Testis (tissue), 2 donors: ENCODE measurements at regions not wholly inside any gene's neighbourhood (a gene's known extent, or its start where the extent isn't known, plus 50 kb on each side); places are given as distances from the start of the nearest gene placed in this dataset.

Experiments used
- POLR2A ChIP-seq: fragments of 450-650 bp; IDR thresholded peaks from one replicate; pipeline ENCODE4 v1.6.1; 2017; ENCODE audit warnings: antibody characterized with exemption, mild to moderate bottlenecking, moderate library complexity
- TF ChIP-seq, protein P1 (sequence below), 3 experiments: fragments of 450-650 bp in 2 of 3; fragments of 200-600 bp in 1 of 3; sonication (generic) in 1 of 3; IDR thresholded peaks; one replicate each; pipeline ENCODE4 v1.5.1; 2016 to 2019; ENCODE audit warnings: antibody characterized with exemption in 3 of 3, mild to moderate bottlenecking in 2 of 3, moderate library complexity in 1 of 3

DNA sequence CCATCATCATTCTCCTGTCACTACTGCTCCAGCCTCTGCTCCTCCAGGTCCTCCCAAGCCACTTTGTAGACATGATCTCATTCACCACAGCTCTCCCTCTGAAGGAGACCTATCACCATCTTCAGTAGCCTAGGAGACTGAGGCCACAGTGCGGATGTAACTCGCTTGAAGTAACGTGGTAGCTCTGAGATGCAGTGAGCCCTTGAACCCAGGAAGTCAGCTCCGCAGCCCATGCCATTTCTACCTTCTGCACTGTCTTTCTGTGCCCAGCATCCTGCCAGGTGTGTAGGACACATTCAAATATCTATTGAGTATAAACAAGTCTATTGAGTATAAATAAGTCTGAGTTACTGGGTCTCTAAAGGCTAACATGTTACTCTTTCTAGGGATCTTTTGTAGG is 164.4 kb downstream of the CDH26 start:
- no peak for TF ChIP-seq POLR2A
- TF ChIP-seq, protein P1, sequence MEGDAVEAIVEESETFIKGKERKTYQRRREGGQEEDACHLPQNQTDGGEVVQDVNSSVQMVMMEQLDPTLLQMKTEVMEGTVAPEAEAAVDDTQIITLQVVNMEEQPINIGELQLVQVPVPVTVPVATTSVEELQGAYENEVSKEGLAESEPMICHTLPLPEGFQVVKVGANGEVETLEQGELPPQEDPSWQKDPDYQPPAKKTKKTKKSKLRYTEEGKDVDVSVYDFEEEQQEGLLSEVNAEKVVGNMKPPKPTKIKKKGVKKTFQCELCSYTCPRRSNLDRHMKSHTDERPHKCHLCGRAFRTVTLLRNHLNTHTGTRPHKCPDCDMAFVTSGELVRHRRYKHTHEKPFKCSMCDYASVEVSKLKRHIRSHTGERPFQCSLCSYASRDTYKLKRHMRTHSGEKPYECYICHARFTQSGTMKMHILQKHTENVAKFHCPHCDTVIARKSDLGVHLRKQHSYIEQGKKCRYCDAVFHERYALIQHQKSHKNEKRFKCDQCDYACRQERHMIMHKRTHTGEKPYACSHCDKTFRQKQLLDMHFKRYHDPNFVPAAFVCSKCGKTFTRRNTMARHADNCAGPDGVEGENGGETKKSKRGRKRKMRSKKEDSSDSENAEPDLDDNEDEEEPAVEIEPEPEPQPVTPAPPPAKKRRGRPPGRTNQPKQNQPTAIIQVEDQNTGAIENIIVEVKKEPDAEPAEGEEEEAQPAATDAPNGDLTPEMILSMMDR (IDR thresholded peaks at IDR 0.05), result no peak
